PC-9 (cell line): ENCODE measurements at regions not wholly inside any gene's neighbourhood (a gene's known extent, or its start where the extent isn't known, plus 50 kb on each side); places are given as distances from the start of the nearest gene placed in this dataset.

Source experiments
- BruUV-seq: library from RNA; stranded (reverse); fragments of 400-500 nt; replicated peaks from 2 replicates; lab custom pipeline; 2021; lab: Mats Ljungman, UMichigan
- CTCF ChIA-PET: fragments of 300-600 bp; sonication (Branson Sonifier 250); formaldehyde crosslinking; loops from one replicate; lab custom pipeline; 2022; ENCODE audit warnings: antibody characterized with exemption; lab: Charles Lee
- POLR2A ChIA-PET: fragments of 300-600 bp; sonication (Branson Sonifier 250); formaldehyde crosslinking; loops from one replicate; lab custom pipeline; 2022; ENCODE audit warnings: antibody characterized with exemption; ENCODE audit not compliant: unreplicated experiment; lab: Charles Lee
- DNase-seq, 2 experiments: peaks; one replicate each; pipeline versions ENCODE4 v3.0.0 to v3.0.0-alpha.2; 2015 to 2022; ENCODE audit warnings: mixed read lengths in 1 of 2
- H2AFZ ChIP-seq: fragments of 200-600 bp; sonication (generic); 2 replicates; pipeline ENCODE4 v1.8.1; 2017; ENCODE audit warnings: antibody characterized with exemption
- H3F3A ChIP-seq: fragments of 200-600 bp; sonication (generic); 2 replicates; pipeline ENCODE4 v1.8.1; 2017; ENCODE audit warnings: antibody characterized with exemption, mild to moderate bottlenecking, low read depth; ENCODE audit not compliant: insufficient read depth
- H3K27ac ChIP-seq: fragments of 200-600 bp; sonication (generic); 2 replicates; pipeline ENCODE4 v1.6.1; 2016; ENCODE audit warnings: mixed run types
- H3K27me3 ChIP-seq: fragments of 200-600 bp; sonication (generic); 2 replicates; pipeline ENCODE4 v1.6.1; 2016; ENCODE audit warnings: low read depth, mixed run types; ENCODE audit not compliant: insufficient read depth
- H3K36me3 ChIP-seq: fragments of 200-600 bp; sonication (generic); 2 replicates; pipeline ENCODE4 v1.6.1; 2016; ENCODE audit warnings: low read depth, mixed run types
- H3K4me1 ChIP-seq: fragments of 200-600 bp; sonication (generic); replicated peaks from 2 replicates; pipeline ENCODE4 v1.6.1; 2016; ENCODE audit warnings: mixed run types; ENCODE audit not compliant: insufficient read depth
- H3K4me2 ChIP-seq: fragments of 200-600 bp; sonication (generic); 2 replicates; pipeline ENCODE4 v1.6.1; 2017; ENCODE audit warnings: mixed run types
- H3K4me3 ChIP-seq: fragments of 200-600 bp; sonication (generic); 2 replicates; pipeline ENCODE4 v1.6.1; 2016; ENCODE audit warnings: mixed run types
- H3K79me2 ChIP-seq: fragments of 200-600 bp; sonication (generic); 2 replicates; pipeline ENCODE4 v1.6.1; 2017; ENCODE audit warnings: low read depth, mixed run types
- H3K9me2 ChIP-seq: fragments of 200-600 bp; sonication (generic); 2 replicates; pipeline ENCODE4 v1.8.1; 2017; ENCODE audit warnings: mild to moderate bottlenecking; ENCODE audit not compliant: insufficient read depth
- H3K9me3 ChIP-seq: fragments of 200-600 bp; sonication (generic); 2 replicates; pipeline ENCODE4 v1.8.1; 2016; ENCODE audit warnings: low read depth; ENCODE audit not compliant: insufficient read depth
- H4K20me1 ChIP-seq: fragments of 200-600 bp; sonication (generic); 2 replicates; pipeline ENCODE4 v1.8.1; 2017; ENCODE audit not compliant: insufficient read depth
- EZH2 ChIP-seq: fragments of 200-600 bp; sonication (generic); IDR thresholded peaks from 2 replicates; pipeline ENCODE4 v1.8.0; 2017; ENCODE audit warnings: antibody characterized with exemption, low read depth
- intact Hi-C: fragments of 100-400 bp; cut with micrococcal nuclease; formaldehyde crosslinking; loops from one replicate; pipeline ENCODE4 v1.10.0; 2022; ENCODE audit not compliant: unreplicated experiment
- TF ChIP-seq, protein P1 (sequence below): fragments of 200-600 bp; sonication (generic); conservative IDR thresholded peaks from 2 replicates; pipeline ENCODE4 v1.6.1; 2017; ENCODE audit warnings: mixed run types, antibody characterized with exemption, mild to moderate bottlenecking, moderate library complexity

- H3F3A ChIP-seq: no peaks in the 10 kb centered on the region
- no peaks in the 10 kb centered on the region for H4K20me1 ChIP-seq
- no peak for DNase-seq
- TF ChIP-seq, protein P1, sequence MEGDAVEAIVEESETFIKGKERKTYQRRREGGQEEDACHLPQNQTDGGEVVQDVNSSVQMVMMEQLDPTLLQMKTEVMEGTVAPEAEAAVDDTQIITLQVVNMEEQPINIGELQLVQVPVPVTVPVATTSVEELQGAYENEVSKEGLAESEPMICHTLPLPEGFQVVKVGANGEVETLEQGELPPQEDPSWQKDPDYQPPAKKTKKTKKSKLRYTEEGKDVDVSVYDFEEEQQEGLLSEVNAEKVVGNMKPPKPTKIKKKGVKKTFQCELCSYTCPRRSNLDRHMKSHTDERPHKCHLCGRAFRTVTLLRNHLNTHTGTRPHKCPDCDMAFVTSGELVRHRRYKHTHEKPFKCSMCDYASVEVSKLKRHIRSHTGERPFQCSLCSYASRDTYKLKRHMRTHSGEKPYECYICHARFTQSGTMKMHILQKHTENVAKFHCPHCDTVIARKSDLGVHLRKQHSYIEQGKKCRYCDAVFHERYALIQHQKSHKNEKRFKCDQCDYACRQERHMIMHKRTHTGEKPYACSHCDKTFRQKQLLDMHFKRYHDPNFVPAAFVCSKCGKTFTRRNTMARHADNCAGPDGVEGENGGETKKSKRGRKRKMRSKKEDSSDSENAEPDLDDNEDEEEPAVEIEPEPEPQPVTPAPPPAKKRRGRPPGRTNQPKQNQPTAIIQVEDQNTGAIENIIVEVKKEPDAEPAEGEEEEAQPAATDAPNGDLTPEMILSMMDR: no peak
- TF ChIP-seq EZH2: no peak
- no peak overlapping the region for H3K27ac ChIP-seq
- H3K4me2 ChIP-seq: no peak overlapping the region
- no peaks in the 10 kb centered on the region for H3K9me2 ChIP-seq
- H2AFZ ChIP-seq: no peak overlapping the region
- H3K4me3 ChIP-seq: no peak overlapping the region
- no TSS peak for BruUV-seq
- ChIA-PET CTCF (no interaction called here), POLR2A (no interaction called here)
- no peaks in the 10 kb centered on the region for H3K79me2 ChIP-seq
- H3K9me3 ChIP-seq: no peaks in the 10 kb centered on the region
- no peaks in the 10 kb centered on the region for H3K36me3 ChIP-seq
- H3K4me1 ChIP-seq: no peaks in the 10 kb centered on the region
- peaks cover 16% of the 10 kb centered on the region; the same call in 1 of the 2 replicates for H3K27me3 ChIP-seq
- intact Hi-C loops: no loop called here
These were observed 91.8 kb upstream of the CXCL14 start for GRCh38 chr5:135670588-135670987.

- no peaks in the 10 kb centered on the region for H3K36me3 ChIP-seq
- H3F3A ChIP-seq: no peaks in the 10 kb centered on the region
- H3K9me3 ChIP-seq: no peaks in the 10 kb centered on the region
- H3K4me3 ChIP-seq: no peak overlapping the region
- peaks cover 22% of the 10 kb centered on the region; the same call in 1 of the 2 replicates for H3K27me3 ChIP-seq
- H4K20me1 ChIP-seq: no peaks in the 10 kb centered on the region
- intact Hi-C loops: no loop called here
- no peak overlapping the region for H2AFZ ChIP-seq
- ChIA-PET CTCF (no interaction called here), POLR2A (no interaction called here)
- no peaks in the 10 kb centered on the region for H3K79me2 ChIP-seq
- no peaks in the 10 kb centered on the region for H3K9me2 ChIP-seq
- H3K4me1 ChIP-seq: no peaks in the 10 kb centered on the region
- no TSS peak for BruUV-seq
- TF ChIP-seq EZH2: no peak
- TF ChIP-seq, protein P1: no peak
- H3K27ac ChIP-seq: no peak overlapping the region
- no peak for DNase-seq
- no peak overlapping the region for H3K4me2 ChIP-seq
These were observed 90.6 kb upstream of the CXCL14 start for GRCh38 chr5:135669416-135669815.

DNA sequence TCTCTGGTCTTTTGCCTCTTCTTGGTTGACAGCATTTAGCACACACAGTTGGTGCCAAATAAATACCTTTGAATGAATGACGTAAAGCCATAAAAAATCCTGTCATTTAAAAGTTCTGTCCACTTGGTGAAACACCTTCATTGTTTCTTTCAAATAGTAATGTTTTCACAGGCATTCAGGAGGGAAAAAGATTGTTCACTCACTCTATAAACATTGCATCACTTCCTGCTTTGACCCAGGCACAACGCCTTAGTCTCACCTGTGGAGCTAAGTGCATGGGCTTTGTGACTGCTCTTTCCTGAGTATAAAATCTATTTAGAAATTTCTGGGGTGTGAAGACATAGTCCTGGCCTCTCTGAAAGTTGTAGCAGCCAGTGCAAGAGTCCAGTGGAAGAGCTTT lies 88.9 kb upstream of the CXCL14 start:
- H3K4me3 ChIP-seq: no peak overlapping the region

More for the DNA sequence above, 88.9 kb upstream of the CXCL14 start:
- no TSS peak for BruUV-seq
- intact Hi-C loops: no loop called here
- Histone ChIP-seq H3F3A (no peaks in the 10 kb centered on the region), H3K27ac (no peak overlapping the region), H4K20me1 (no peaks in the 10 kb centered on the region), H3K36me3 (no peaks in the 10 kb centered on the region), H3K79me2 (no peaks in the 10 kb centered on the region), H3K9me3 (no peaks in the 10 kb centered on the region), H3K4me1 (no peaks in the 10 kb centered on the region), H2AFZ (no peak overlapping the region), H3K9me2 (no peaks in the 10 kb centered on the region), H3K27me3 (peaks cover 39% of the 10 kb centered on the region), H3K4me2 (no peak overlapping the region)
- ChIA-PET POLR2A (no interaction called here), CTCF (no interaction called here)
- TF ChIP-seq, protein P1: no peak
- no peak for TF ChIP-seq EZH2
- no peak for DNase-seq
